DOHH2 (cell line): ENCODE measurements at regions not wholly inside any gene's neighbourhood (a gene's known extent, or its start where the extent isn't known, plus 50 kb on each side); places are given as distances from the start of the nearest gene placed in this dataset.

Source experiments
- H3F3A ChIP-seq: fragments of 200-600 bp; sonication (generic), shearing (Covaris generic); 2 replicates; pipeline ENCODE4 v1.6.0; 2016; ENCODE audit warnings: antibody characterized with exemption, mild to moderate bottlenecking; ENCODE audit not compliant: control insufficient read depth, insufficient read depth
- H3K27ac ChIP-seq: fragments of 200-600 bp; sonication (generic); 2 replicates; pipeline ENCODE4 v1.5.1; 2014; ENCODE audit warnings: low read depth, mild to moderate bottlenecking, low read length, moderate library complexity
- H3K27me3 ChIP-seq: fragments of 200-600 bp; sonication (generic); 2 replicates; pipeline ENCODE4 v1.6.1; 2014; ENCODE audit warnings: mild to moderate bottlenecking, low read length, mixed read lengths; ENCODE audit not compliant: control insufficient read depth
- H3K36me3 ChIP-seq: fragments of 200-600 bp; sonication (generic); 2 replicates; pipeline ENCODE4 v1.6.1; 2014; ENCODE audit warnings: mild to moderate bottlenecking, low read length, moderate library complexity, mixed read lengths; ENCODE audit not compliant: control insufficient read depth
- H3K4me1 ChIP-seq: fragments of 200-600 bp; sonication (generic); 2 replicates; pipeline ENCODE4 v1.6.1; 2014; ENCODE audit warnings: mild to moderate bottlenecking, low read length, mixed read lengths; ENCODE audit not compliant: control insufficient read depth
- H3K4me2 ChIP-seq: fragments of 200-600 bp; sonication (generic); 2 replicates; pipeline ENCODE4 v1.6.0; 2014; ENCODE audit warnings: mild to moderate bottlenecking, low read length, moderate library complexity
- H3K4me3 ChIP-seq: fragments of 200-600 bp; sonication (generic); 2 replicates; pipeline ENCODE4 v1.5.1; 2014; ENCODE audit warnings: mild to moderate bottlenecking, low read length, mixed read lengths
- H3K79me2 ChIP-seq: fragments of 200-600 bp; sonication (generic); 2 replicates; pipeline ENCODE4 v1.6.1; 2014; ENCODE audit warnings: mild to moderate bottlenecking, low read length, mixed read lengths; ENCODE audit not compliant: control insufficient read depth
- H3K9me2 ChIP-seq: fragments of 200-600 bp; sonication (generic); replicated peaks from 2 replicates; pipeline ENCODE4 v1.6.1; 2014; ENCODE audit warnings: mild to moderate bottlenecking, low read length, mixed read lengths; ENCODE audit not compliant: control insufficient read depth
- H3K9me3 ChIP-seq: fragments of 200-600 bp; sonication (generic); 2 replicates; pipeline ENCODE4 v1.6.1; 2014; ENCODE audit warnings: antibody characterized with exemption, low read length, mixed read lengths; ENCODE audit not compliant: control insufficient read depth, insufficient read depth
- H4K20me1 ChIP-seq: fragments of 200-600 bp; sonication (generic); 2 replicates; pipeline ENCODE4 v1.6.0; 2014; ENCODE audit warnings: low read depth, mild to moderate bottlenecking, antibody characterized with exemption, low read length, moderate library complexity; ENCODE audit not compliant: control insufficient read depth, insufficient read depth
- CTCF ChIP-seq: fragments of 200-600 bp; sonication (generic); IDR thresholded peaks from one replicate; pipeline ENCODE4 v1.5.1; 2014; ENCODE audit warnings: antibody characterized with exemption, mild to moderate bottlenecking, low read depth, low read length; ENCODE audit not compliant: poor library complexity, severe bottlenecking
- EZH2phosphoT487 ChIP-seq: fragments of 200-600 bp; sonication (generic); IDR thresholded peaks from 2 replicates; pipeline ENCODE4 v1.6.1; 2017; ENCODE audit warnings: borderline replicate concordance, mild to moderate bottlenecking, antibody characterized with exemption, low read length, moderate library complexity, mixed read lengths

GRCh38 chr22:26812731-26813130 lies 155.3 kb downstream of the MIAT start:
- Histone ChIP-seq H3K27ac (no peak overlapping the region), H3K36me3 (no peaks in the 10 kb centered on the region), H3K4me3 (no peak overlapping the region), H3K79me2 (no peaks in the 10 kb centered on the region), H3K27me3 (no peaks in the 10 kb centered on the region), H3K4me1 (no peaks in the 10 kb centered on the region), H3K9me2 (no peaks in the 10 kb centered on the region), H3K4me2 (no peak overlapping the region), H3F3A (no peaks in the 10 kb centered on the region), H4K20me1 (no peaks in the 10 kb centered on the region), H3K9me3 (no peaks in the 10 kb centered on the region)
- TF ChIP-seq CTCF: no peak
- TF ChIP-seq EZH2phosphoT487: no peak

- no peak overlapping the region for H3K4me2 ChIP-seq
- H3K36me3 ChIP-seq: no peaks in the 10 kb centered on the region
- H3K9me3 ChIP-seq: no peaks in the 10 kb centered on the region
- no peak overlapping the region for H3K27ac ChIP-seq
- no peak overlapping the region for H3K4me3 ChIP-seq
- no peaks in the 10 kb centered on the region for H3K4me1 ChIP-seq
- TF ChIP-seq CTCF (no peak), EZH2phosphoT487 (no peak)
- no peaks in the 10 kb centered on the region for H3K79me2 ChIP-seq
- H3K27me3 ChIP-seq: no peaks in the 10 kb centered on the region
- H3K9me2 ChIP-seq: no peaks in the 10 kb centered on the region
- no peaks in the 10 kb centered on the region for H4K20me1 ChIP-seq
- H3F3A ChIP-seq: no peaks in the 10 kb centered on the region
Measured at GRCh38 chr22:26816726-26817125, 159.3 kb downstream of the MIAT start.

GRCh38 chr22:26817926-26818325 lies 160.5 kb downstream of the MIAT start:
- Histone ChIP-seq H3K4me3 (no peak overlapping the region), H3K27me3 (0 out of 2 replicates have a peak, but pooled peaks cover 3% of the 10 kb centered on the region), H3K36me3 (no peaks in the 10 kb centered on the region), H3K9me3 (no peaks in the 10 kb centered on the region), H3K27ac (no peak overlapping the region), H4K20me1 (no peaks in the 10 kb centered on the region), H3F3A (no peaks in the 10 kb centered on the region), H3K79me2 (no peaks in the 10 kb centered on the region), H3K4me2 (no peak overlapping the region), H3K4me1 (no peaks in the 10 kb centered on the region), H3K9me2 (no peaks in the 10 kb centered on the region)
- TF ChIP-seq EZH2phosphoT487: no peak
- no peak for TF ChIP-seq CTCF

- Histone ChIP-seq H3K9me2 (no peaks in the 10 kb centered on the region), H3K4me3 (no peak overlapping the region), H3K9me3 (no peaks in the 10 kb centered on the region), H4K20me1 (no peaks in the 10 kb centered on the region), H3K27me3 (0 out of 2 replicates have a peak, but pooled peaks cover 3% of the 10 kb centered on the region), H3K4me2 (no peak overlapping the region), H3K4me1 (no peaks in the 10 kb centered on the region), H3K27ac (no peak overlapping the region), H3F3A (no peaks in the 10 kb centered on the region), H3K36me3 (no peaks in the 10 kb centered on the region), H3K79me2 (no peaks in the 10 kb centered on the region)
- TF ChIP-seq EZH2phosphoT487 (no peak), CTCF (no peak)
Measured at GRCh38 chr22:26821854-26822253, 164.5 kb downstream of the MIAT start.
